OCI-LY7 (cell line): ENCODE measurements at regions not wholly inside any gene's neighbourhood (a gene's known extent, or its start where the extent isn't known, plus 50 kb on each side); places are given as distances from the start of the nearest gene placed in this dataset.

ENCODE experiments used
- BruUV-seq: library from RNA; stranded (reverse); fragments of 400-500 nt; replicated peaks from 2 replicates; lab custom pipeline; 2021; lab: Mats Ljungman, UMichigan
- CTCF ChIA-PET: fragments of 300-600 bp; sonication (Branson Sonifier 250); formaldehyde crosslinking; loops from one replicate; lab custom pipeline; 2022; ENCODE audit warnings: antibody characterized with exemption; ENCODE audit not compliant: unreplicated experiment; lab: Charles Lee
- POLR2A ChIA-PET: fragments of 300-600 bp; sonication (Branson Sonifier 250); formaldehyde crosslinking; loops from one replicate; lab custom pipeline; 2022; ENCODE audit warnings: antibody characterized with exemption; lab: Charles Lee
- DNase-seq: peaks from one replicate; pipeline ENCODE4 v3.0.0-alpha.2; 2015; ENCODE audit warnings: low spot score
- H2AFZ ChIP-seq: fragments of 200-600 bp; sonication (generic), shearing (Covaris generic); 2 replicates; pipeline ENCODE4 v1.6.1; 2014; ENCODE audit warnings: mild to moderate bottlenecking, antibody characterized with exemption, low read length, moderate library complexity
- H3K27ac ChIP-seq: fragments of 200-600 bp; sonication (generic); 2 replicates; pipeline ENCODE4 v1.5.1; 2014; ENCODE audit warnings: mixed run types, low read depth, mild to moderate bottlenecking, moderate library complexity, low read length, inconsistent platforms; ENCODE audit not compliant: poor library complexity, severe bottlenecking
- H3K36me3 ChIP-seq: fragments of 200-600 bp; sonication (generic); 2 replicates; pipeline ENCODE4 v1.6.1; 2014; ENCODE audit warnings: mild to moderate bottlenecking, antibody characterized with exemption, low read length, moderate library complexity, mixed read lengths; ENCODE audit not compliant: insufficient read depth
- H3K4me1 ChIP-seq: fragments of 200-600 bp; sonication (generic); 2 replicates; pipeline ENCODE4 v1.5.1; 2014; ENCODE audit warnings: mild to moderate bottlenecking, low read length; ENCODE audit not compliant: insufficient read depth, poor library complexity, severe bottlenecking
- H3K4me2 ChIP-seq: fragments of 200-600 bp; sonication (generic); 2 replicates; pipeline ENCODE4 v1.6.1; 2014; ENCODE audit warnings: mild to moderate bottlenecking, low read length
- H3K4me3 ChIP-seq: fragments of 200-600 bp; sonication (generic); 2 replicates; pipeline ENCODE4 v1.5.1; 2014; ENCODE audit warnings: mild to moderate bottlenecking, low read depth, low read length; ENCODE audit not compliant: poor library complexity, severe bottlenecking
- H3K79me2 ChIP-seq: fragments of 200-600 bp; sonication (generic); 2 replicates; pipeline ENCODE4 v1.6.1; 2016; ENCODE audit warnings: low read depth, mild to moderate bottlenecking, low read length, moderate library complexity, mixed read lengths; ENCODE audit not compliant: insufficient read depth
- H3K9me2 ChIP-seq: fragments of 200-600 bp; sonication (generic); 2 replicates; pipeline ENCODE4 v1.6.1; 2016; ENCODE audit warnings: mild to moderate bottlenecking, low read length, mixed read lengths; ENCODE audit not compliant: insufficient read depth
- H3K9me3 ChIP-seq: fragments of 200-600 bp; sonication (generic); 2 replicates; pipeline ENCODE4 v1.6.1; 2014; ENCODE audit warnings: mild to moderate bottlenecking, mixed run types, low read length, mixed read lengths
- H4K20me1 ChIP-seq: fragments of 200-600 bp; sonication (generic); 2 replicates; pipeline ENCODE4 v1.6.1; 2014; ENCODE audit warnings: mild to moderate bottlenecking, antibody characterized with exemption, low read length, moderate library complexity, mixed read lengths; ENCODE audit not compliant: insufficient read depth
- EZH2phosphoT487 ChIP-seq: fragments of 200-600 bp; sonication (generic); IDR thresholded peaks from 2 replicates; pipeline ENCODE4 v1.6.1; 2018; ENCODE audit warnings: low read depth, borderline replicate concordance, mild to moderate bottlenecking, mixed run types, antibody characterized with exemption, low read length, moderate library complexity, mixed read lengths
- intact Hi-C: fragments of 100-400 bp; cut with micrococcal nuclease; formaldehyde crosslinking; loops from one replicate; pipeline ENCODE4 v1.10.0; 2022; ENCODE audit not compliant: unreplicated experiment
- TF ChIP-seq, protein P1 (sequence below): fragments of 200-600 bp; sonication (generic); conservative IDR thresholded peaks from 2 replicates; pipeline ENCODE4 v1.5.1; 2014; ENCODE audit warnings: mild to moderate bottlenecking, antibody characterized with exemption, low read length, moderate library complexity, mixed read lengths

GRCh38 chr1:212166244-212166643, 119.0 kb upstream of the PPP2R5A start:
- Histone ChIP-seq H3K4me3 (no peak overlapping the region), H2AFZ (no peak overlapping the region), H4K20me1 (no peaks in the 10 kb centered on the region), H3K36me3 (no peaks in the 10 kb centered on the region), H3K27ac (no peak overlapping the region), H3K79me2 (no peaks in the 10 kb centered on the region), H3K4me1 (no peaks in the 10 kb centered on the region), H3K4me2 (no peak overlapping the region), H3K9me2 (no peaks in the 10 kb centered on the region), H3K9me3 (no peaks in the 10 kb centered on the region)
- POLR2A ChIA-PET, result no interaction called here
- CTCF ChIA-PET, result no interaction called here
- no peak for TF ChIP-seq EZH2phosphoT487
- TF ChIP-seq, protein P1, sequence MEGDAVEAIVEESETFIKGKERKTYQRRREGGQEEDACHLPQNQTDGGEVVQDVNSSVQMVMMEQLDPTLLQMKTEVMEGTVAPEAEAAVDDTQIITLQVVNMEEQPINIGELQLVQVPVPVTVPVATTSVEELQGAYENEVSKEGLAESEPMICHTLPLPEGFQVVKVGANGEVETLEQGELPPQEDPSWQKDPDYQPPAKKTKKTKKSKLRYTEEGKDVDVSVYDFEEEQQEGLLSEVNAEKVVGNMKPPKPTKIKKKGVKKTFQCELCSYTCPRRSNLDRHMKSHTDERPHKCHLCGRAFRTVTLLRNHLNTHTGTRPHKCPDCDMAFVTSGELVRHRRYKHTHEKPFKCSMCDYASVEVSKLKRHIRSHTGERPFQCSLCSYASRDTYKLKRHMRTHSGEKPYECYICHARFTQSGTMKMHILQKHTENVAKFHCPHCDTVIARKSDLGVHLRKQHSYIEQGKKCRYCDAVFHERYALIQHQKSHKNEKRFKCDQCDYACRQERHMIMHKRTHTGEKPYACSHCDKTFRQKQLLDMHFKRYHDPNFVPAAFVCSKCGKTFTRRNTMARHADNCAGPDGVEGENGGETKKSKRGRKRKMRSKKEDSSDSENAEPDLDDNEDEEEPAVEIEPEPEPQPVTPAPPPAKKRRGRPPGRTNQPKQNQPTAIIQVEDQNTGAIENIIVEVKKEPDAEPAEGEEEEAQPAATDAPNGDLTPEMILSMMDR, result no peak
- no peak for DNase-seq
- no TSS peak for BruUV-seq
- intact Hi-C loops, result no loop called here

DNA sequence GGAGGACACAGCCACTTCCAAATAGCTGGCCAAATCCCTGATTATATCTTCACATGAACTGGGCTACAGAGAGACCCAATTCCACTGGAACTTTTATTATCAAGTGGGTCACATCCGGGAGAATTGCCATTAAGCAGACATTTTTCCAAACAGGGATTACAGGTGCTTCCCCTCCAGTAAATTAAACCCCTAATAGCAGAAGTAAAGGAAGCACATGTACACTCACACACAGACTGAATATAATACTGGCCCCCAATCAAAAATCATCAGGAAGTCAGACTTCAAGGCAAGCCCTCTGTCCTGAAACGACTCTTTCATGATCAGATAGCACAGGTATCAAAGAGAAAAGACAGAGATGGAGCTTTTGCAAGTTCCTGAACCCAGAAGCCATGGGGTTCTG, 118.6 kb upstream of the PPP2R5A start:
- no peak overlapping the region for H3K27ac ChIP-seq
- no peak overlapping the region for H3K4me2 ChIP-seq
- TF ChIP-seq, protein P1, result no peak
- TF ChIP-seq EZH2phosphoT487, result no peak
- no TSS peak for BruUV-seq
- intact Hi-C loops, result no loop called here
- POLR2A ChIA-PET, result no interaction called here
- CTCF ChIA-PET, result no interaction called here
- no peak for DNase-seq
- H4K20me1 ChIP-seq, result no peaks in the 10 kb centered on the region
- no peaks in the 10 kb centered on the region for H3K9me2 ChIP-seq
- no peaks in the 10 kb centered on the region for H3K79me2 ChIP-seq
- H3K36me3 ChIP-seq, result no peaks in the 10 kb centered on the region
- no peak overlapping the region for H2AFZ ChIP-seq
- no peak overlapping the region for H3K4me3 ChIP-seq
- H3K9me3 ChIP-seq, result no peaks in the 10 kb centered on the region
- no peaks in the 10 kb centered on the region for H3K4me1 ChIP-seq

DNA sequence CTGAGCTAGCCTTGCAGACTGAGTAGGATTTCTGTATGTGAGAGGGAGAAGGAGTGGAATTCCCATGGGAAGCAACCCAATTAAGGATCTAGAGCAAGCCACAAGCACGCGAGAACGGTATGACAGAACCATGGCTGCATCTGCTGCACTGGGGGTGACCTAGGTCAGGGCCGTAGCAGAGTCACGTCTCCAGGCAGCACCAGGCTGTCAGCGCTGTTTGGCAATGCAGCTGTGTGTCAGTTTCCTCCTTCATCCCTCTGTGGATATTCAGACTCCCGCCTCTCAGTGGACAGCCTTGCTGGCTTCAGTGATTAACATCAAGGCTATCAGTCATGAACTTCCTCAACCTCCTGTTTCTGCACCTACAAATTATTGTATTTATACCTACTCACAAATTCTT, 118.1 kb upstream of the PPP2R5A start:
- Histone ChIP-seq H2AFZ (no peak overlapping the region), H3K27ac (no peak overlapping the region), H3K9me2 (no peaks in the 10 kb centered on the region), H3K4me2 (no peak overlapping the region), H3K36me3 (no peaks in the 10 kb centered on the region), H3K79me2 (no peaks in the 10 kb centered on the region), H3K9me3 (no peaks in the 10 kb centered on the region), H3K4me1 (no peaks in the 10 kb centered on the region), H4K20me1 (no peaks in the 10 kb centered on the region), H3K4me3 (no peak overlapping the region)
- TF ChIP-seq, protein P1, result no peak
- TF ChIP-seq EZH2phosphoT487, result no peak
- POLR2A ChIA-PET, result no interaction called here
- intact Hi-C loops, result no loop called here
- no TSS peak for BruUV-seq
- CTCF ChIA-PET, result no interaction called here
- DNase-seq, result no peak
